WI38 (cell line): ENCODE measurements at regions not wholly inside any gene's neighbourhood (a gene's known extent, or its start where the extent isn't known, plus 50 kb on each side); places are given as distances from the start of the nearest gene placed in this dataset.

Source experiments
- H3K4me3 ChIP-seq: 2 replicates; pipeline ENCODE4 v1.5.1; 2011; ENCODE audit warnings: low read depth, mild to moderate bottlenecking, control low read depth, low read length
- TF ChIP-seq, protein P1 (sequence below): IDR thresholded peaks from 2 replicates; pipeline ENCODE4 v1.5.1; 2012; ENCODE audit warnings: low read depth, mild to moderate bottlenecking, control low read depth, low read length

DNA sequence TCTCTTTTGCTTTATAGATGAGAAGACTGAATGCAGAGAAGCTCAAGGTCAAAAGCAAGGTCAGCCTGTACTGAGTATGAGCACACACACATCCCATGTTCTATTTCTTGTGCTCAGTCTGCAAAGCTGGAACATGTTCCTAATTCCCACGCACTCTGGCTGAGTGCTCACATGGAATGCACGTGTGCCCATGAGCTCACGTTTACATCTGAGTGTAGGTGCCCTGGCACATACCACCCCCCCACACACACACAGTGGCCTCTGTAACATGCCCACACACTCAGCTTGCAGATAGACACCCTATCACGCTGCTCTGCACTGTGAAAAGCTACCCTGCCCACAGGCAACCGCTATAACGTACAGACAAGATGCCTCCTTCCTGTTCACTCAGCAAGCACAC lies 700.1 kb downstream of the MED13L start:
- TF ChIP-seq, protein P1, sequence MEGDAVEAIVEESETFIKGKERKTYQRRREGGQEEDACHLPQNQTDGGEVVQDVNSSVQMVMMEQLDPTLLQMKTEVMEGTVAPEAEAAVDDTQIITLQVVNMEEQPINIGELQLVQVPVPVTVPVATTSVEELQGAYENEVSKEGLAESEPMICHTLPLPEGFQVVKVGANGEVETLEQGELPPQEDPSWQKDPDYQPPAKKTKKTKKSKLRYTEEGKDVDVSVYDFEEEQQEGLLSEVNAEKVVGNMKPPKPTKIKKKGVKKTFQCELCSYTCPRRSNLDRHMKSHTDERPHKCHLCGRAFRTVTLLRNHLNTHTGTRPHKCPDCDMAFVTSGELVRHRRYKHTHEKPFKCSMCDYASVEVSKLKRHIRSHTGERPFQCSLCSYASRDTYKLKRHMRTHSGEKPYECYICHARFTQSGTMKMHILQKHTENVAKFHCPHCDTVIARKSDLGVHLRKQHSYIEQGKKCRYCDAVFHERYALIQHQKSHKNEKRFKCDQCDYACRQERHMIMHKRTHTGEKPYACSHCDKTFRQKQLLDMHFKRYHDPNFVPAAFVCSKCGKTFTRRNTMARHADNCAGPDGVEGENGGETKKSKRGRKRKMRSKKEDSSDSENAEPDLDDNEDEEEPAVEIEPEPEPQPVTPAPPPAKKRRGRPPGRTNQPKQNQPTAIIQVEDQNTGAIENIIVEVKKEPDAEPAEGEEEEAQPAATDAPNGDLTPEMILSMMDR: no peak

DNA sequence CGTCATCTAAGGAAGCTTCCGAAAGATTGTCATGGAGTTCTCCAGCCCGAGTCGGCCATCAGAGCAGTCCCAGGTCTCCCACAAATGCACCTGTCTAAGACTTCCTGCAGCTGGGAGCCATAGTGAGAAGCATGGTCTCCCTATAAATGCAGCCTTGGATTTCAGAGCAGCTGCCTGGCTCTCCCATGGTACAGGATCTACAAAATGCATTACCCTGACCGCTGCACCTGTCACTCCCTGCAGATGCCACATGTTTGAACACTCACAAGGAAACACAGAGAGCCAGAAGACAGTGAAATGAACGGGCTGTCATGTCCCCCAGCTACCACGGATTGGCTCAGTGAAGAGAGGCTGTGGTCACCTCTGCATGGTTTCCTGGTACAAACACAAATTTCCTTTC lies 702.7 kb downstream of the MED13L start:
- no peak overlapping the region for H3K4me3 ChIP-seq
- TF ChIP-seq, protein P1: no peak

More for the DNA sequence above, 700.1 kb downstream of the MED13L start:
- no peak overlapping the region for H3K4me3 ChIP-seq

DNA sequence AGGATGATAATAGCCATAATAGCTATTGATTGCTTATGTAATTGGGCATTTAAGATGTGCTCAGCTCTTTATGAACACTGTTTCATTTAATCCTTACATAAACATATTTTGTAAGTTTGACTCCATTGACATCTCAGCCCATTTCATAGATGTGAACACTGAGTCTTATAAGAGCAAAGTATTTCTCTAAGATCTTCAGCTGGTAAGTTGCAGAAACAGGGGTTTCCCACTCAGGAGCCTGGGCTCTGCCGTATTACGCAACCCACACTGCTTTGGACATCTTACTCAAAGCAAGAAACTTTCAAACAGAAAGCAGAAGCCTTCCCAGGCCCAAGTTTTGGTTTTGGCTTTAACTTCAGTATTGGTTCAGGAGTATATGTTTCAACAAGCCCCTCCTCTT lies 705.1 kb downstream of the MED13L start:
- H3K4me3 ChIP-seq: no peak overlapping the region
- TF ChIP-seq, protein P1: no peak

DNA sequence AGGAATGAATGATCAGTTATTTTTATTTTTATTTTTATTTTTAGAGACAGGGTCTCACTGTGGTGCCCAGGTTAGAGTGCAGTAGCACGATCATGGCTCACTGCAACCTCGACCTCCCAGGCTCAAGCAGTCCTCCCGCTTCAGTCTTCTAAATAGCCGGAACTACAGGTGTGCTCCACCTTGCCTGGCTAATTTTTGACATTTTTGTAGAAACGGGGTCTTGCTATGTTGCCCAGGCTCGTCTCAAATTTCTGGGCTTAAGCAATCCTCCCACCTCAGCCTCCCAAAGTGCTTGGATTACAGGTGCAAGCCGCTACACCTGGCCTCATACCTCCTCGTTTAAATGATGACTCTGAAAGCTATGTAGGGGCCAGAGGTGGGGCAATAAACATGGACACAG lies 706.0 kb downstream of the MED13L start:
- no peak overlapping the region for H3K4me3 ChIP-seq
- TF ChIP-seq, protein P1: no peak

DNA sequence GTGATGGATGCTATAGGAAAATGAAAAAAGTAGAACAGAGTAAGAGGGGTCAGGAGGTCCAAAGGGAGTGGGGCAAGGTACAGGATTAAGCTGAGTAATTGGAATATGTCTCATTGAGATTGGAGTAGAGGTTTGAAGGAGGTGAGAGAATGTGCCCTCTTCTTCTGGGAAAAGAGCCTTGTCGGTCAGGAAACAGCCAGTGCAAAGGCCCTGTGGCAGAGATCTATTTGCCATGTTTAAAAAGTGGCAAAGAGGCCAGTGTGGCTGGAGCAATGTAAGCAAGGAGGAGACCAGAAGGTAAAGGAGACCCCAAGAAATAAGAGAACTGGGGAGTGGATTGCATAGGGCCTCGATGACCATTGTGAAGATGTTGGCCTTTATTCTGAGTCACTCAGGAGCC lies 706.5 kb downstream of the MED13L start:
- no peak overlapping the region for H3K4me3 ChIP-seq
- TF ChIP-seq, protein P1: no peak

DNA sequence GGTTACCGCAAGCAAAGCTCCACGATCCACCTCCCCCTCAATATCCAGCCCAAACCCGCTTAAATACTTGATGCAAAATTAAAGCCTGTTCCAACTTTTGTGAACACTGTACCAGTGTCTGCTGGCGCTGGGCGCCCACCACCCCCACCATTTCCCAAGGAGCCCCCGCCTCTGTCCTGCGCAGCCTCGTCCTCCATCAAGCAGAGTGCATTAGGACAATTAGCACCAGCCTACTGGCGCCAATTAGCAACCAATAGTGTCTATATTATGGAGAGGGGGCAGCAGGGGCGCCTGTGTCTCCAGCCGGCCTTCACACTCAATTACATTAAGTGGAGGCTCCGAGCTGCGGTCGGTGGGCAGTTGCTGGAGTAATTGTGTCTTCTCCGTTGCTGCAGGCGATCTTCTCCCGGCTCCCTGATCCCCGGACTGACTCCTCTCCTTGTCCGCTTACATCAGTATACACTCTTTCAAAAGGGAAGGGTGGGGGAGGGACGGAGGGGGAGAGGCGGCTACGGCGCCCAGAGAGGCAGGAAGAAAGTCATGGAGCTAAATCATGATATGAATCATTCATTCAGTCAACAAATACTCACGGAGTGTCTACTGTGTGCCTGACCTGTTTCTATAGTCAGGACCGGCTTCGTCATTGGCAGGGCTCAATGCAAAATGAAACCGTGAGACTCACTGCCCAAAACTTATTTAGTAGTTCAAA lies 707.3 kb downstream of the MED13L start:
- TF ChIP-seq, protein P1: no peak
- H3K4me3 ChIP-seq: no peak overlapping the region

DNA sequence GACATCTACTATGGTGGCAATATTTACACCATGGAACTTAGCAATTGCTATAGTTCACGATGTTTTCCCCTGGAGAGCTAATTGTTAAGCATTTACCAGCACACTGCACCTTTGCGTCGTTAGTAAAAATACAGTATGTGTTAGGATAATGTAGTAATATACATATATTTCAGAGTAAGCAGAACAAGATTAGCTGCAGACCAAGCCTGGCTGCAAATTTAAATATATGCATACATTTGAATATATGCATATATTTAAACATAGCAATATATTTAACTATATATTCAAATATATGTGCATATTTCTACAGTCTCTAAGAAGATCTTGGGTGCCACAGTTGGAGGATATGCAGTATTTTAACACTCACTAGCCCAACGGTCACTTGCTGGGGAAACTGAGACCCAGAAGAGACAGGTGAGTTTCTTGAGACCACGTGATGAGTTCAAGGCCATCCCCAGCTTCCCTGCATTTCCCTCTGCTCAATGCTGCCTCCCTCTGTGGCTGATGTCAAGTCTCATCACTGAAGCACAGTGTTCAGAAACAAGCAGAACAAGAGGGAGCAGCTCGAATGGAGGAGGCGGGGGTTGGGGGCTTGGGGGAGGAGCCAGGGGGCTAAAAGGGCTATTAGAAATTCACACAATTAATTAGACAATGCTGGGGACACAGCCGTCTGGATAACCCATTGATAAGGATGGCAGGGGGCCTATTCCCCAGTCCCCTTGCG lies 708.0 kb downstream of the MED13L start:
- TF ChIP-seq, protein P1: no peak
- no peak overlapping the region for H3K4me3 ChIP-seq
